CD4-positive, CD25-positive, alpha-beta regulatory T cell (primary cell): ENCODE measurements at regions not wholly inside any gene's neighbourhood (a gene's known extent, or its start where the extent isn't known, plus 50 kb on each side); places are given as distances from the start of the nearest gene placed in this dataset.
A peak's percentile ranks its signal among the peaks of the same experiment; 100 is the strongest.

Source experiments
- ATAC-seq, 2 donors: fragments of 150-1000 bp; cut with Tn5 transposase; one replicate each; pipeline ENCODE4 v1.10.0; 2021; ENCODE audit warnings: low read depth in 2 of 2, moderate number of reproducible peaks in 2 of 2, moderate library complexity in 1 of 2
- DNase-seq, 3 donors: peaks; one replicate each; pipeline versions ENCODE4 v3.0.0 to v3.0.0-alpha.2; 2012 to 2022; ENCODE audit warnings: mixed read lengths in 1 of 3
- H3K27ac ChIP-seq: one replicate; pipeline ENCODE4 v1.7.0; 2013; ENCODE audit warnings: mild to moderate bottlenecking, low read length; ENCODE audit not compliant: insufficient read depth, poor library complexity, severe bottlenecking
- H3K27me3 ChIP-seq: one replicate; pipeline ENCODE4 v1.7.0; 2013; ENCODE audit warnings: low read length; ENCODE audit not compliant: control insufficient read depth, insufficient read depth
- H3K36me3 ChIP-seq: one replicate; pipeline ENCODE4 v1.7.0; 2013; ENCODE audit warnings: mild to moderate bottlenecking, low read length, moderate library complexity; ENCODE audit not compliant: control insufficient read depth, insufficient read depth
- H3K4me1 ChIP-seq: 2 replicates; pipeline ENCODE4 v1.7.0; 2013; ENCODE audit warnings: mild to moderate bottlenecking, low read length; ENCODE audit not compliant: insufficient read depth, control insufficient read depth, poor library complexity, severe bottlenecking
- H3K4me3 ChIP-seq: one replicate; pipeline ENCODE4 v1.7.0; 2013; ENCODE audit warnings: low read depth, mild to moderate bottlenecking, low read length, moderate library complexity
- H3K9me3 ChIP-seq, 2 experiments: 1 replicate in 1 of 2; 2 replicates in 1 of 2; pipeline ENCODE4 v1.7.0; 2013; ENCODE audit warnings: low read length in 2 of 2, mild to moderate bottlenecking in 1 of 2, moderate library complexity in 1 of 2; ENCODE audit not compliant: control insufficient read depth in 2 of 2
- H3K27ac Mint-ChIP-seq, 3 donors: one replicate each; pipeline ENCODE4 v1.8.0; 2020 to 2022; ENCODE audit warnings: mild to moderate bottlenecking in 3 of 3, mixed read lengths in 3 of 3, moderate library complexity in 2 of 3
- H3K27me3 Mint-ChIP-seq: one replicate; pipeline ENCODE4 v1.8.0; 2022; ENCODE audit warnings: mild to moderate bottlenecking, mixed read lengths
- H3K36me3 Mint-ChIP-seq: one replicate; pipeline ENCODE4 v1.8.0; 2020; ENCODE audit warnings: mixed read lengths
- H3K4me1 Mint-ChIP-seq, 4 donors: one replicate each; pipeline ENCODE4 v1.8.0; 2020 to 2022; ENCODE audit warnings: mixed read lengths in 4 of 4, mild to moderate bottlenecking in 1 of 4
- H3K4me3 Mint-ChIP-seq, 4 donors: one replicate each; pipeline ENCODE4 v1.8.0; 2020 to 2022; ENCODE audit warnings: mild to moderate bottlenecking in 4 of 4, mixed read lengths in 4 of 4, moderate library complexity in 3 of 4
- H3K9me3 Mint-ChIP-seq, 7 donors: one replicate each; pipeline ENCODE4 v1.8.0; 2020 to 2022; ENCODE audit warnings: mixed read lengths in 7 of 7, mild to moderate bottlenecking in 3 of 7, moderate library complexity in 2 of 7

- no peaks in the 10 kb centered on the region for H3K4me1 ChIP-seq
- no peaks in the 10 kb centered on the region for H3K4me1 Mint-ChIP-seq
These were observed 471.9 kb upstream of the RGMB start for GRCh38 chr5:98301547-98301946.

DNA sequence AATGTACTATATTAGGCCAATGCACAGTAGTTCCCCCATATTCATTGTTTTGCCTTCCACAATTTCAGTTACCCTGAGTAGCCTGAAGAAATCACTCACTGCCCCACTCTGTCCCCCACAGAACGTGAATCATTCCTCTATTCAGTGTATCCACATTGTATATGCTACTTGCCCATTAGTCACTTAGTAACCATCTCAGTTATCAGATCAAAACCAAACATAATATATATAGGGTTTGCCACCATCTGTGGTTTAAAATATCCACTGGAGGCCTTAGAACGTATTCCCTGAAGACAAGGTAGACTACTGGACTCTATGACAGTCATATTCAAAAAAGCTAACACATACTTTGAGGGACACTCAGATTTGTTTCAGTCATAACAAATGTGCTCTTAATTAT is 465.7 kb upstream of the RGMB start:
- H3K9me3 Mint-ChIP-seq, result peaks cover 0 to 1% (median 0%) of the 10 kb centered on the region in 7 donors
- no peak overlapping the region for H3K27ac ChIP-seq
- H3K4me1 Mint-ChIP-seq, result peaks cover 0 to 3% (median 0%) of the 10 kb centered on the region in 4 donors
- H3K36me3 ChIP-seq, result no peaks in the 10 kb centered on the region
- H3K27me3 ChIP-seq, result no peaks in the 10 kb centered on the region
- H3K4me3 Mint-ChIP-seq, result no peak overlapping the region
- DNase-seq, result no peak
- no peaks in the 10 kb centered on the region for H3K36me3 Mint-ChIP-seq
- no peaks in the 10 kb centered on the region for H3K4me1 ChIP-seq
- no peak overlapping the region for H3K4me3 ChIP-seq
- no peak overlapping the region for H3K27ac Mint-ChIP-seq
- no peak for ATAC-seq
- H3K27me3 Mint-ChIP-seq, result no peaks in the 10 kb centered on the region
- H3K9me3 ChIP-seq, result no peaks in the 10 kb centered on the region

More at GRCh38 chr5:98301547-98301946, 471.9 kb upstream of the RGMB start:
- no peak for DNase-seq
- peaks cover 0 to 1% (median 0%) of the 10 kb centered on the region in 7 donors for H3K9me3 Mint-ChIP-seq
- Histone ChIP-seq H3K27me3 (no peaks in the 10 kb centered on the region), H3K9me3 (no peaks in the 10 kb centered on the region), H3K27ac (no peak overlapping the region), H3K4me3 (no peak overlapping the region), H3K36me3 (no peaks in the 10 kb centered on the region)
- no peak overlapping the region for H3K4me3 Mint-ChIP-seq
- H3K36me3 Mint-ChIP-seq, result no peaks in the 10 kb centered on the region
- no peak overlapping the region for H3K27ac Mint-ChIP-seq
- H3K27me3 Mint-ChIP-seq, result no peaks in the 10 kb centered on the region
- no peak for ATAC-seq

DNA sequence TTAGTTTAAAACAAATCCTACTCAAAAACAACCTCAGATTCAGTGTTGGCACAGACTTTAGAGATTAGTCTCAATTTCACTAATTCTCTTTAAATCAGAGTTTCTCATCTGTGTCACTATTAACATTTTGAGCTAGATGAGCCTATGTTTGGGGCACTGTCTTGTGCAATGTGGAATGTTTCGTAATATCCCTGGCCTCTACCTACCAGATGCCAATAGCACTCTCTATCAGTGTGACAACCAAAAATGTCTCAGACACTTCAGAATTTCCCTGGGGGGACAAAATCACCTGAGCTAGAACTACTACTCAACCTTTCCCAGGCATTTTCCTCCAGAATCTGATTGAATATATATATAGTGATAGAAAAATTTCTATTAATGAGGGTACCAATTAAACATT is 465.2 kb upstream of the RGMB start:
- Mint-ChIP-seq H3K4me1 (peaks cover 0 to 3% (median 0%) of the 10 kb centered on the region in 4 donors), H3K27me3 (no peaks in the 10 kb centered on the region), H3K9me3 (peaks cover 0 to 1% (median 0%) of the 10 kb centered on the region in 7 donors), H3K4me3 (no peak overlapping the region), H3K36me3 (no peaks in the 10 kb centered on the region), H3K27ac (no peak overlapping the region)
- Histone ChIP-seq H3K36me3 (no peaks in the 10 kb centered on the region), H3K4me1 (no peaks in the 10 kb centered on the region), H3K9me3 (no peaks in the 10 kb centered on the region), H3K27ac (no peak overlapping the region), H3K27me3 (no peaks in the 10 kb centered on the region), H3K4me3 (no peak overlapping the region)
- no peak for DNase-seq
- ATAC-seq, result no peak

GRCh38 chr5:98308960-98309359 is 464.5 kb upstream of the RGMB start:
- no peak overlapping the region for H3K27ac Mint-ChIP-seq
- Histone ChIP-seq H3K27me3 (no peaks in the 10 kb centered on the region), H3K27ac (no peak overlapping the region), H3K4me3 (no peak overlapping the region), H3K4me1 (no peaks in the 10 kb centered on the region), H3K36me3 (no peaks in the 10 kb centered on the region), H3K9me3 (no peaks in the 10 kb centered on the region)
- no peaks in the 10 kb centered on the region for H3K9me3 Mint-ChIP-seq
- no peaks in the 10 kb centered on the region for H3K27me3 Mint-ChIP-seq
- H3K36me3 Mint-ChIP-seq, result no peaks in the 10 kb centered on the region
- ATAC-seq (no peak), DNase-seq (no peak)
- H3K4me1 Mint-ChIP-seq, result peaks cover 0 to 3% (median 0%) of the 10 kb centered on the region in 4 donors
- H3K4me3 Mint-ChIP-seq, result no peak overlapping the region

GRCh38 chr5:98309785-98310598 is 463.5 kb upstream of the RGMB start:
- Mint-ChIP-seq H3K4me1 (peaks cover 0 to 3% (median 0%) of the 10 kb centered on the region in 4 donors), H3K27ac (no peak overlapping the region), H3K27me3 (no peaks in the 10 kb centered on the region), H3K9me3 (no peaks in the 10 kb centered on the region), H3K4me3 (no peak overlapping the region), H3K36me3 (no peaks in the 10 kb centered on the region)
- DNase-seq (peak in 1 of 3 donors; percentile 13), ATAC-seq (no peak)
- H3K27ac ChIP-seq, result no peak overlapping the region
- no peaks in the 10 kb centered on the region for H3K36me3 ChIP-seq
- no peaks in the 10 kb centered on the region for H3K4me1 ChIP-seq
- no peaks in the 10 kb centered on the region for H3K27me3 ChIP-seq
- H3K9me3 ChIP-seq, result no peaks in the 10 kb centered on the region
- no peak overlapping the region for H3K4me3 ChIP-seq

DNA sequence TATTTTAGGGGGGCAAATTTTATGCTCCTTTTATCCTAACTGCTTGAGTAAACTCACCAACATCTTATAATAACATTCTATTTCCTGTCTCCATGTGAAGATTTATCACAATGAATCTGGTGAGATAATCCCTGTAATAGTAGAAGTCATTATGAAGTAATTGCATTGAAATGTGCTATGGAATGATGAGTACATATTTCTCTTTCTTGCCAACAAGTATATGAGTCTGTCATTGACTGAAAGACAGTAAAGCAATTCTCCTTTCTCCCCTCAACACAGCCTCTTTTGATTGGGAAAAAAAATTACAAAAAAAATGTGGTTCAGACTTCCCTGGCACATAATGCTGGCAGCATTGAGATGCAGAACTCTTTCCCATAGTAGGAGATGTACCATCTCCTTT is 459.2 kb upstream of the RGMB start:
- H3K27ac ChIP-seq, result no peak overlapping the region
- H3K27me3 Mint-ChIP-seq, result no peaks in the 10 kb centered on the region

DNA sequence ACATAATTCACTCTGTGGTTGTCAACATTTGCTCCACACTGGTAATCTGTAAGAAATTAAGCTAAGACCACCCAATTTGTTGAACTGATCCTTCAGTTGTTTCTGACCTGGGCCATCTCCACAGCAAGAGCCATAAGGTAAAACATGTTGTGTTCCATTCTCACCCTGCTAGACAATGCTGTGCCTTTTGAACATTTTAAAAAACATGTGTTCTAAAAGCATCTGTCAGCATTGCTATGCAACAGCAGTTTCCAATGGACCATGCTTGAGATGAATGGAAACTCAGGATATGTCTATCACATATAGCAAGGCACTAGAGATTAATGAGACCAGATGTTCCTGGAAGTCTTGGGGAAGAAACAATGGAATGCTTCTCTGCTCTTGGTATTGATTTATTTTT is 455.1 kb upstream of the RGMB start:
- DNase-seq (no peak), ATAC-seq (no peak)
- Mint-ChIP-seq H3K9me3 (peaks cover 0 to 3% (median 0%) of the 10 kb centered on the region in 7 donors), H3K4me1 (no peaks in the 10 kb centered on the region), H3K27ac (no peak overlapping the region), H3K36me3 (no peaks in the 10 kb centered on the region), H3K4me3 (no peak overlapping the region), H3K27me3 (no peaks in the 10 kb centered on the region)
- no peaks in the 10 kb centered on the region for H3K9me3 ChIP-seq
- no peaks in the 10 kb centered on the region for H3K4me1 ChIP-seq
- H3K27me3 ChIP-seq, result no peaks in the 10 kb centered on the region
- H3K27ac ChIP-seq, result no peak overlapping the region
- no peak overlapping the region for H3K4me3 ChIP-seq
- H3K36me3 ChIP-seq, result no peaks in the 10 kb centered on the region

More for the DNA sequence above, 459.2 kb upstream of the RGMB start:
- Histone ChIP-seq H3K4me3 (no peak overlapping the region), H3K36me3 (no peaks in the 10 kb centered on the region), H3K4me1 (no peaks in the 10 kb centered on the region), H3K9me3 (no peaks in the 10 kb centered on the region), H3K27me3 (no peaks in the 10 kb centered on the region)
- Mint-ChIP-seq H3K4me1 (peaks cover 0 to 3% (median 0%) of the 10 kb centered on the region in 4 donors), H3K36me3 (no peaks in the 10 kb centered on the region), H3K9me3 (no peaks in the 10 kb centered on the region), H3K27ac (no peak overlapping the region), H3K4me3 (no peak overlapping the region)
- DNase-seq, result no peak
- no peak for ATAC-seq
